ENCODE measurements at regions not wholly inside any gene's neighbourhood (a gene's known extent, or its start where the extent isn't known, plus 50 kb on each side); places are given as distances from the start of the nearest gene placed in this dataset.

Small RNA genes lying in the stretch of these regions (small RNA-seq; reads per million reads assigned to genes)
- gene AL353803.5 (0 reads per million in 3 donors), gene RN7SL159P (0 reads per million in 3 donors)
